HCT116 (cell line): ENCODE measurements at regions not wholly inside any gene's neighbourhood (a gene's known extent, or its start where the extent isn't known, plus 50 kb on each side); places are given as distances from the start of the nearest gene placed in this dataset.

Experiments
- ATF3 ChIP-seq: IDR thresholded peaks from 2 replicates; pipeline ENCODE4 v1.6.1; 2012
- CTCF ChIP-seq, 3 experiments: fragments of 200-600 bp in 1 of 3; sonication (generic) in 1 of 3; IDR thresholded peaks in 2 of 3; conservative IDR thresholded peaks in 1 of 3; 2 replicates each; pipeline ENCODE4 v1.5.1; 2012 to 2017; ENCODE audit warnings: low read depth in 2 of 3, low read length in 2 of 3, antibody characterized with exemption in 1 of 3, borderline replicate concordance in 1 of 3, control low read depth in 1 of 3, mild to moderate bottlenecking in 1 of 3, mixed read lengths in 1 of 3, mixed run types in 1 of 3, moderate library complexity in 1 of 3; ENCODE audit not compliant: insufficient read depth in 1 of 3
- MAX ChIP-seq: IDR thresholded peaks from 2 replicates; pipeline ENCODE4 v1.6.1; 2012
- POLR2A ChIP-seq: IDR thresholded peaks from 2 replicates; pipeline ENCODE4 v1.7.0; 2011; ENCODE audit warnings: borderline replicate concordance; ENCODE audit not compliant: insufficient read depth, insufficient read length; ENCODE audit errors: extremely low read depth
- SIN3A ChIP-seq: IDR thresholded peaks from 2 replicates; pipeline ENCODE4 v1.6.1; 2012; ENCODE audit warnings: low read depth
- SP1 ChIP-seq: IDR thresholded peaks from 2 replicates; pipeline ENCODE4 v1.6.1; 2012; ENCODE audit warnings: low read depth

GRCh38 chr1:58839147-58839795, 55.4 kb upstream of the JUN start:
- no peak for TF ChIP-seq ATF3
- no peak for TF ChIP-seq CTCF (IDR thresholded peaks at IDR 0.05 in 2 of 3, conservative IDR thresholded peaks at IDR 0.05 in 1 of 3; ENCODE audit: borderline replicate concordance in 1 of 3, insufficient read depth in 1 of 3, low read depth in 2 of 3, low read length in 2 of 3)
- no peak for TF ChIP-seq SP1
- TF ChIP-seq SIN3A = no peak
- no peak for TF ChIP-seq POLR2A
- TF ChIP-seq MAX = no peak
